ENCODE measurements at regions not wholly inside any gene's neighbourhood (a gene's known extent, or its start where the extent isn't known, plus 50 kb on each side); places are given as distances from the start of the nearest gene placed in this dataset.

DNA sequence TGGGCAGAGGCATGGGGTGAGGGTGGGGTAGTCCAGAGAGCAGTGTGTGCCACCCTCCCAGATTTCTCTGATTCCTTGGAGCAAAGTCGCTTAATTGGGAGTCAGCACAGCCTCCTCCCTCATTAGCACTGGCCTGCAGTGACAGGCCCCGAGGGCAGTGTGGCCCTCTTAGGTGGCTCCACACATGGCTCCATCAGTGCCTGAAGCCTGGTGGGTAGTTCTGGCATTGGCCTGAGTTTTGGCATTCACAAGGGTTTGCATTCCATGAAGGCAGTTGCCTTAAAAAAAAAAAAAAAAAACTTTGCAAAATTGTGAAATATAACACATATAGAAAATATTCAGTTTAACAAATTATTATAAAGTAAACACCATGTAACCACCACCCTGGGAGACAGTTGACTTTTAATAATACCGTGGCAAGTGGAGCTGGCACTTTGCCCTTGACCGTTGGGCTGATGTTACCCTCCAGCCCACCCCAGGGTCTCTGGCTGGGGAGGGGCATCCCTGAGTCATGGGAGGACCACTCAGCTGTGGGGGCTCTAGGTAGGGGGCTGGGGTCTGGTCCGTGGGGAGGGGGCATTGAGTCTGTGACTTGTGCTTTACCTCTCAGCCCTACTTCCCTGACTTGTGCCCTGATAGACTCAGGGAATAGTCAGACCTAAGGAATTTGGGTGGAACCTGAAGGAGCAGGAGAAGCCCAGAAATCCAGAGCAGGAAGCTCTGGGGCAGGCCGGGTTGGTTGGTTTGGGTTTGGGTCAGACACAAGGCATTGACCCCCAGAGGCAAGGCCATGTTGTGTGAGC lies 51.3 kb upstream of the PITX1 start:
- POLR2A ChIA-PET: interaction anchor here in 1 of 2 donors (0.6 kb wide), 1 partner anchor 243 kb away, joined by 5 read pairs; no protein-coding TSS in a partner anchor
- no peak for ATAC-seq (replicated peaks in 1 of 4)
- peaks cover 0 to 8% (median 8%) of the 10 kb centered on the region in 3 donors for H3K9me3 Mint-ChIP-seq

More for the DNA sequence above, 51.3 kb upstream of the PITX1 start:
- CTCF ChIA-PET: no interaction called here
- Histone ChIP-seq H3K4me1 (ENCODE audit: control insufficient read depth in 1 of 2, extremely low read depth in 1 of 2, insufficient read depth in 2 of 2, low read length in 2 of 2) (no peaks in the 10 kb centered on the region), H3K27ac (ENCODE audit: low read length) (no peak overlapping the region), H3K36me3 (ENCODE audit: control insufficient read depth in 2 of 2, extremely low read depth in 1 of 2, insufficient read depth in 1 of 2, low read length in 1 of 2) (no peaks in the 10 kb centered on the region), H3K27me3 (replicated peaks in 1 of 2; ENCODE audit: control insufficient read depth in 2 of 2, extremely low read depth in 1 of 2, insufficient read depth in 2 of 2, low read length in 1 of 2) (peaks cover 0 to 13% of the 10 kb centered on the region in 2 experiments), H3K9me3 (no peaks in the 10 kb centered on the region), H3K4me3 (ENCODE audit: control insufficient read depth in 1 of 2, extremely low read depth in 1 of 2, low read length in 1 of 2) (no peak overlapping the region)
- no peaks in the 10 kb centered on the region for H3K4me1 Mint-ChIP-seq
- peaks cover 19 to 29% of the 10 kb centered on the region in 2 donors for H3K27me3 Mint-ChIP-seq
- DNase-seq: no peak
- WGBS (ENCODE audit: insufficient coverage): 80% methylated on average over 3 of the region's 6 CpGs
- H3K36me3 Mint-ChIP-seq: no peaks in the 10 kb centered on the region
- H3K4me3 Mint-ChIP-seq: no peak overlapping the region
- no peak overlapping the region for H3K27ac Mint-ChIP-seq
